ENCODE measurements at regions not wholly inside any gene's neighbourhood (a gene's known extent, or its start where the extent isn't known, plus 50 kb on each side); places are given as distances from the start of the nearest gene placed in this dataset.

DNA sequence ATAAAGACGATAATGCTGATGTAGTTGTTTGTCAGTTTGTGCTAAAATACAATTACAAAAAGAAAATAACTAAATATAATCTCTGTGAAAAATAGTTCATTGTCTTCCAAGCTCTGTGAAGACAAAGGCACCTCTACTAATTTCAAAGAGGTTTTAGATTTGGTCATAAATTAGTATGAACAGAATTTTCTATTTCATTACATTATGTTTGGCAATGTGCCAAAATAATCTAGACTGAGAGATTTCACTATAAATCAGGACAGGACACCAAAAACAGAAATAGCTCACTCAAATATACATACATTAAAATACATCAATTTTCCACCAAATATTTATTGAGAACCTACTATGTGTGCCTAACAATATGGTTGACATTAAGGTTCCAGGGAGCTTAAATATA, 264.9 kb upstream of the CCDC54 start:
- Mint-ChIP-seq H3K4me3 (no peak overlapping the region), H3K27ac (no peak overlapping the region), H3K4me1 (ENCODE audit: low read depth) (no peaks in the 10 kb centered on the region), H3K36me3 (ENCODE audit: low read depth) (no peaks in the 10 kb centered on the region), H3K27me3 (ENCODE audit: low read depth) (no peaks in the 10 kb centered on the region), H3K9me3 (no peaks in the 10 kb centered on the region)
- intact Hi-C loops (cut with micrococcal nuclease): no loop called here
- no peak for DNase-seq
- CTCF ChIA-PET: interaction anchor here (0.6 kb wide), 1 partner anchor 23 kb away, joined by 3 read pairs; no protein-coding TSS in a partner anchor

DNA sequence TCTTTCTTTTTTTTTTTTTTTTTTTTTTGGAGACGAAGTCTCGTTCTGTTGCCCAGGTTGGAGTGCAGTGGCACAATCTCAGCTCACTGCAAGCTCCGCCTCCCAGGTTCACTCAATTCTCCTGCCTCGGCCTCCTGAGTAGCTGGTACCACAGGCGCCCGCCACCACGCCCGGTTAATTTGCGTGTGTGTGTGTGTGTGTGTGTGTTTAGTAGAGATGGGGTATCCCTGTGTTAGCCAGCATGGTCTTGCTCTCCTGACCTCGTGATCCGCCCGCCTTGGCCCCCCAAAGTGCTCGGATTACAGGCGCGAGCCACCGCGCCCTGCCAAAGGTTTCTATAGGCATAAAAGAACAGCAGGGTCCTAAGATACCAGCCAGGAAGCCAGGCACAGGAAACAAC, 261.0 kb upstream of the CCDC54 start:
- intact Hi-C loops (cut with micrococcal nuclease): no loop called here
- Mint-ChIP-seq H3K4me3 (no peak overlapping the region), H3K36me3 (ENCODE audit: low read depth) (no peaks in the 10 kb centered on the region), H3K9me3 (no peaks in the 10 kb centered on the region), H3K27me3 (ENCODE audit: low read depth) (peaks cover 4% of the 10 kb centered on the region), H3K27ac (no peak overlapping the region), H3K4me1 (ENCODE audit: low read depth) (no peaks in the 10 kb centered on the region)
- CTCF ChIA-PET: no interaction called here
- no peak for DNase-seq

DNA sequence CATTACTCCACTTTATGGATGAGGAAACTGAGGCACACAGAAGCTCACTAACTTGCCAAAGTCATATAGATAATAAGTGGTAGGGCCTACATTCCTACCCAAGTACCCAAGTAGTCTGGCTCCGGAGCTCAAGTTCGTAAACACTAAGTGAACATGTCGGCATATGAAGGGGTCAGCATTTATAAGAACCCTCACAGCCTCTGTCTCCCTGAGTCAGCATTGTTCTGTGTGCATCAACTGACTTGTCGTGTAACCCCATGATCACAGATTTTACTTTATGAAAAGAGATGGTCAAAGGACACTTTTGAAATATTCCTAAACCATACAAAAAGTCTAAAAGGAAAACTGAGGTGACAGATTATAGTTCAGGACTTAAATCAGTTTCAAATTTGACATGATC, 260.1 kb upstream of the CCDC54 start:
- no peak overlapping the region for H3K27ac Mint-ChIP-seq
- H3K9me3 Mint-ChIP-seq: no peaks in the 10 kb centered on the region
- intact Hi-C loops (cut with micrococcal nuclease): no loop called here
- no peaks in the 10 kb centered on the region for H3K36me3 Mint-ChIP-seq (ENCODE audit: low read depth)
- CTCF ChIA-PET: no interaction called here
- no peak overlapping the region for H3K4me3 Mint-ChIP-seq
- DNase-seq: no peak
- H3K27me3 Mint-ChIP-seq (ENCODE audit: low read depth): peaks cover 6% of the 10 kb centered on the region
- no peaks in the 10 kb centered on the region for H3K4me1 Mint-ChIP-seq (ENCODE audit: low read depth)

- Mint-ChIP-seq H3K36me3 (ENCODE audit: low read depth) (no peaks in the 10 kb centered on the region), H3K4me1 (ENCODE audit: low read depth) (no peaks in the 10 kb centered on the region), H3K27ac (no peak overlapping the region), H3K9me3 (no peaks in the 10 kb centered on the region), H3K4me3 (no peak overlapping the region), H3K27me3 (ENCODE audit: low read depth) (peaks cover 6% of the 10 kb centered on the region)
- intact Hi-C loops (cut with micrococcal nuclease): no loop called here
- CTCF ChIA-PET: interaction anchor here (0.7 to 1.1 kb wide), 3 partner anchors 9 to 1157 kb away, joined by 3 read pairs; no protein-coding TSS in a partner anchor
- DNase-seq: peak; percentile 21
Observed at GRCh38 chr3:107117922-107118536, 259.2 kb upstream of the CCDC54 start.

GRCh38 chr3:107124885-107125284, 252.4 kb upstream of the CCDC54 start:
- intact Hi-C loops (cut with micrococcal nuclease): no loop called here
- peaks cover 7% of the 10 kb centered on the region for H3K27me3 Mint-ChIP-seq (ENCODE audit: low read depth)
- DNase-seq: no peak
- H3K27ac Mint-ChIP-seq: no peak overlapping the region
- H3K36me3 Mint-ChIP-seq (ENCODE audit: low read depth): no peaks in the 10 kb centered on the region
- H3K9me3 Mint-ChIP-seq: no peaks in the 10 kb centered on the region
- CTCF ChIA-PET: no interaction called here
- no peaks in the 10 kb centered on the region for H3K4me1 Mint-ChIP-seq (ENCODE audit: low read depth)
- no peak overlapping the region for H3K4me3 Mint-ChIP-seq

DNA sequence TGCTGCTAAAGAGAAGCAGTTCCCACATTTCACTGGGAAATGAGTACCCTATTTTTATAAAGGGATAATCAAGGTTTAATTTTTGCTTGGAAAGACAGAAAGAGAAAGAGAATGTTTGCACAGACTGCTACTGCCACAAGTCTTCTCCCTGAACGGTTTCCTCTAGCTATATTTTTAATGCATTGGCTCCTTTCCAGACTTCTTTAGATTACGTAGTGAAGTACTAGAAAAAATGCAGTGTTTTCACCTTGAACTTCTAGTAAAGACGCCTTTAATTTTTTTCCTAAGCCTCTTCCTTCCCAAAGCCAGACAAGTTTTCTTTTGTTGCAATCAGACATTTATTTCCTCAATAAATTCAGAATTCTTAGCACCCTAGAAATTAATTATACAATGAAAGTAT, 248.3 kb upstream of the CCDC54 start:
- Mint-ChIP-seq H3K27ac (no peak overlapping the region), H3K4me3 (no peak overlapping the region), H3K9me3 (no peaks in the 10 kb centered on the region), H3K27me3 (ENCODE audit: low read depth) (peaks cover 7% of the 10 kb centered on the region), H3K4me1 (ENCODE audit: low read depth) (no peaks in the 10 kb centered on the region), H3K36me3 (ENCODE audit: low read depth) (no peaks in the 10 kb centered on the region)
- CTCF ChIA-PET: no interaction called here
- DNase-seq: no peak
- intact Hi-C loops (cut with micrococcal nuclease): no loop called here

- intact Hi-C loops (cut with micrococcal nuclease): no loop called here
- no peaks in the 10 kb centered on the region for H3K36me3 Mint-ChIP-seq (ENCODE audit: low read depth)
- H3K27ac Mint-ChIP-seq: no peak overlapping the region
- H3K4me3 Mint-ChIP-seq: no peak overlapping the region
- no peaks in the 10 kb centered on the region for H3K4me1 Mint-ChIP-seq (ENCODE audit: low read depth)
- peaks cover 5% of the 10 kb centered on the region for H3K27me3 Mint-ChIP-seq (ENCODE audit: low read depth)
- CTCF ChIA-PET: no interaction called here
- no peaks in the 10 kb centered on the region for H3K9me3 Mint-ChIP-seq
- no peak for DNase-seq
Observed at GRCh38 chr3:107130089-107130700, 247.0 kb upstream of the CCDC54 start.

- no peaks in the 10 kb centered on the region for H3K36me3 Mint-ChIP-seq (ENCODE audit: low read depth)
- intact Hi-C loops (cut with micrococcal nuclease): no loop called here
- DNase-seq: no peak
- H3K27ac Mint-ChIP-seq: no peak overlapping the region
- no peak overlapping the region for H3K4me3 Mint-ChIP-seq
- H3K4me1 Mint-ChIP-seq (ENCODE audit: low read depth): no peaks in the 10 kb centered on the region
- H3K9me3 Mint-ChIP-seq: no peaks in the 10 kb centered on the region
- CTCF ChIA-PET: interaction anchor here (0.7 kb wide), 1 partner anchor 56 kb away, joined by 3 read pairs; no protein-coding TSS in a partner anchor
- peaks cover 3% of the 10 kb centered on the region for H3K27me3 Mint-ChIP-seq (ENCODE audit: low read depth)
Observed at GRCh38 chr3:107132674-107133073, 244.6 kb upstream of the CCDC54 start.

DNA sequence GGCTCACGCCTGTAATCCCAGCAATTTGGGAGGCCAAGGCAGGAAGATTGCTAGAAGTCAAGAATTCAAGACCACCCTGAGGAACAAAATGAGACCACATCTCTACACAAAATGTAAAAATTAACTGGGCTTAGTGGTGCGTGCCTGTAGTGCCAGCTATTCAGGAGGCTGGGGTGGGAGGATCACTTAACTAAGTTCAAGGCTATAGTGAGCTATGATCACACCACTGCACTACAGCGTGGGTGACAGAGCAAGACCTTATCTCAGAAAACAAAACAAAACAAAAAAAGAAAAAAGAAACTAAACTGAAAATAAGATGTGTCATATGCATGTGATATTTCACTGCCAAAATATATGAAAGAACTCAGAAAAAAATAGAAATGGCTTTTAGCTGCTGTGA, 243.3 kb upstream of the CCDC54 start:
- H3K27ac Mint-ChIP-seq: no peak overlapping the region
- no peaks in the 10 kb centered on the region for H3K4me1 Mint-ChIP-seq (ENCODE audit: low read depth)
- no peaks in the 10 kb centered on the region for H3K9me3 Mint-ChIP-seq
- H3K4me3 Mint-ChIP-seq: no peak overlapping the region
- H3K36me3 Mint-ChIP-seq (ENCODE audit: low read depth): no peaks in the 10 kb centered on the region
- CTCF ChIA-PET: no interaction called here
- intact Hi-C loops (cut with micrococcal nuclease): no loop called here
- no peak for DNase-seq
- peaks cover 3% of the 10 kb centered on the region for H3K27me3 Mint-ChIP-seq (ENCODE audit: low read depth)

DNA sequence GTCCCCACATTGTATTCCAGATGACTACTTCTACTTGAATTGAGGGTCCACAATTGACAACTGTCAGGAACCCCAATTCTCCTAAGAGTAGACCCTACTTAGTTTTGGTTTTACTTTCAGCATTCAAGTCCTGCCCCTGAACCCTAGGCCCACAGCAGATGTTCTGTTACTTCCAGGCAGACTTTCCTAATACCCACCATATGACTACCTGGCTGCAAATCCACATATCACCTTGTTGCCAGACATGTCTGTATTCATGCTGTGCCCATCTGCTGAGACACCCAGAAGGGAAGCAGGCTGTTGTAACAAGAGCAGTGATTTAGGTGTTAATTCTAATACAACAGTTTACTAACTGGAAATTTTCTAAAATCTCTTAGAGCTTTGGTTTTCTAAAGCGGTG, 235.1 kb upstream of the CCDC54 start:
- DNase-seq: no peak
- H3K9me3 Mint-ChIP-seq: peaks cover 10% of the 10 kb centered on the region
- H3K36me3 Mint-ChIP-seq (ENCODE audit: low read depth): no peaks in the 10 kb centered on the region
- H3K4me1 Mint-ChIP-seq (ENCODE audit: low read depth): no peaks in the 10 kb centered on the region
- no peak overlapping the region for H3K4me3 Mint-ChIP-seq
- peaks cover 9% of the 10 kb centered on the region for H3K27me3 Mint-ChIP-seq (ENCODE audit: low read depth)
- intact Hi-C loops (cut with micrococcal nuclease): no loop called here
- H3K27ac Mint-ChIP-seq: no peak overlapping the region
- CTCF ChIA-PET: no interaction called here

DNA sequence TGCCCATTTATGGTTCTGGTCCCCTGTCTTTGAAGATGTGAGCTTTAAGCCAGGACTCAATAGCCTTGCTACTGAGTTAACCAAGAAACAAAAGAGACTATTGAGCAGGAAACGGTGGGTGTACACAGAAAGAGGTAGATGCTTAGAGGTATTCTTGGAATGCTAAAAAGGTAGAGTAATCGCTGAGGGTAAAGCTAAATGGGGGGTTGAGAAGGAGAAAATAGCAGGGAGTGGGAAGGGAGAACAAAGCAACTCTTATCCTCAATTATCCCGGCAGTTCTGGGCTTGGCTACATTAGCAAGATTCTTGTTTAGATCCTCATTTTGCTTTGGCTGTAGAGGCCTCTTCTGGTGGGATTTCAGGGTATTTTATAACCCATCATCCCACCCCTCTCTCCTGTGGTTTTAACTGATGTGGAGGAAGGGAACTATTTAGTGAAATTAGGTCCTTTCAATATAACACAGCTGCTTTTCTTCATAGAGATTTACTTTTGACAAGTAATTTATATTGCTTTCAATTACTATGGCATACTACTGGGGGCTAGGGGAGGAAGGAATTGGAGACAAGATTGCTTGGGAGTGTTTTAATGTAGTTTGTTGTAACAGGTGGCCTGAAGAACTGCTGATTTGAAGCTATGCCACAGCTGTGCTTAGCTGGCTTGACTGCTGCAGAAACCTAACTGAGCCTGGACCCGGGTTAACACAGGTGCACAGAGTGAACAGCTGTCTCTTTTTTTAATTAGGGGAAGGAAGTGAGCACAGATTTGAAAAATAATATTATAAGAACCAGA, 234.3 kb upstream of the CCDC54 start:
- no peak for DNase-seq
- Mint-ChIP-seq H3K27me3 (ENCODE audit: low read depth) (peaks cover 9% of the 10 kb centered on the region), H3K27ac (no peak overlapping the region), H3K4me1 (ENCODE audit: low read depth) (no peaks in the 10 kb centered on the region), H3K9me3 (peaks cover 10% of the 10 kb centered on the region), H3K4me3 (no peak overlapping the region), H3K36me3 (ENCODE audit: low read depth) (no peaks in the 10 kb centered on the region)
- intact Hi-C loops (cut with micrococcal nuclease): no loop called here
- CTCF ChIA-PET: no interaction called here

DNA sequence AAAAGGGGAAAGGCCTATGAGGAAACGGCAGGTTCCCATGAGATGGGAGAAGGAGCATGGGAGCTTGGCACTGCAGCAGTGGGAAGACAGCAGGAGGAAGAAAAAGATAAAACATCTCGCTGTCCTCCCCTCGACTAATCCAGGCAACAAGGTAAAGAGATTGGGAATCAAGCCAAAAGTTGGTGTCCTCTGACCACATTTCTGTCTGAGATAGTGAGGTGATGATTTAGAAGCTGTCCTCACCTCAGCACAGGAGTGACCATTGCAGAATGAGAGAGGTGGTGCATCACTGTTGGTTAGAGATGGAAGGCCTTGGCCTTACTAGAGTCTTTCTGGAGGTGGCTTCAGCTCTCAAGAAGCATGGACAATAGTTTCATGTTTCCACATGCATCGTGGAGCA, 226.6 kb upstream of the CCDC54 start:
- H3K4me1 Mint-ChIP-seq (ENCODE audit: low read depth): no peaks in the 10 kb centered on the region
- no peak for DNase-seq
- no peaks in the 10 kb centered on the region for H3K36me3 Mint-ChIP-seq (ENCODE audit: low read depth)
- H3K27ac Mint-ChIP-seq: no peak overlapping the region
- no peaks in the 10 kb centered on the region for H3K27me3 Mint-ChIP-seq (ENCODE audit: low read depth)
- CTCF ChIA-PET: no interaction called here
- H3K4me3 Mint-ChIP-seq: no peak overlapping the region
- H3K9me3 Mint-ChIP-seq: peaks cover 8% of the 10 kb centered on the region
- intact Hi-C loops (cut with micrococcal nuclease): no loop called here

- peaks cover 19% of the 10 kb centered on the region for H3K9me3 Mint-ChIP-seq
- H3K27ac Mint-ChIP-seq: no peak overlapping the region
- no peak overlapping the region for H3K4me3 Mint-ChIP-seq
- H3K27me3 Mint-ChIP-seq (ENCODE audit: low read depth): no peaks in the 10 kb centered on the region
- H3K36me3 Mint-ChIP-seq (ENCODE audit: low read depth): no peaks in the 10 kb centered on the region
- CTCF ChIA-PET: no interaction called here
- H3K4me1 Mint-ChIP-seq (ENCODE audit: low read depth): no peaks in the 10 kb centered on the region
- intact Hi-C loops (cut with micrococcal nuclease): no loop called here
- no peak for DNase-seq
Observed at GRCh38 chr3:107153981-107154380, 223.3 kb upstream of the CCDC54 start.
